ENCODE measurements at regions not wholly inside any gene's neighbourhood (a gene's known extent, or its start where the extent isn't known, plus 50 kb on each side); places are given as distances from the start of the nearest gene placed in this dataset.
"Not testable (repeated sequence)": the region's sequence is repeated elsewhere in the genome, so short reads cannot be mapped to it uniquely, and the experiment has no call there.

- Histone ChIP-seq H3K27me3 (ENCODE audit: low read length) (no peaks in the 10 kb centered on the region), H3K4me2 (ENCODE audit: low read depth, low read length, poor library complexity, severe bottlenecking) (no peak overlapping the region), H3K9me3 (ENCODE audit: low read length) (no peaks in the 10 kb centered on the region)
These were observed 167.4 kb downstream of the FZD1 start for GRCh38 chr7:91431601-91432000.

DNA sequence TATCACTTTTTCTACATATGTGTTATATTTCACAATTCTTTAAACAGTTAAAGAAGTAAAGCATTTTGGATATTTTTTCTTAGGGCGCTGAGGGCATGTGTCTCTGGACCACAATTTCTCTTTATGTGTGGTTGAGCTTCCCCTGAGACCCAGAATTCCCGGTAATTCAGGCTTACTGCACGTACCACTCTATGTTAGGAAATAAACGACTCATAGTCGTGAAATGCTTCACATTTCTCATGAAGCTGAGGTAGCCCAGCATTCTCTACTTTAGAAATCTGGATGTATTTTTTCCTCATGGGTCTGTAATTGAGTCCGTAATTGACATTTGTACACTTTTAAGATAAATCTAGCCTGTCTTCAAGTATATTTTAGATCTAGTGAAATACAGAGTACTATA is 170.6 kb downstream of the FZD1 start:
- no peaks in the 10 kb centered on the region for H4K20me1 ChIP-seq (ENCODE audit: insufficient read depth, low read depth, low read length)
- no peaks in the 10 kb centered on the region for H3K9me2 ChIP-seq (replicated peaks; ENCODE audit: insufficient read depth, low read length)
- no peak overlapping the region for H3K4me2 ChIP-seq (ENCODE audit: low read depth, low read length, poor library complexity, severe bottlenecking)
- H2AFZ ChIP-seq (ENCODE audit: low read length), result 0 out of 2 replicates have a peak overlapping the region, but pooled peaks have one; percentile 30
- no peaks in the 10 kb centered on the region for H3K9me3 ChIP-seq (ENCODE audit: low read length)
- no peak overlapping the region for H3K4me3 ChIP-seq (ENCODE audit: low read length)
- no peak overlapping the region for H3K9ac ChIP-seq (ENCODE audit: low read length)
- no peak for DNase-seq
- no peaks in the 10 kb centered on the region for H3K36me3 ChIP-seq (ENCODE audit: insufficient read depth, low read length)
- peaks cover 4% of the 10 kb centered on the region; the same call in 1 of the 2 replicates for H3K4me1 ChIP-seq (ENCODE audit: low read length)
- H3K27me3 ChIP-seq (ENCODE audit: low read length), result no peaks in the 10 kb centered on the region
- no peaks in the 10 kb centered on the region for H3K79me2 ChIP-seq (ENCODE audit: low read length)
- H3K27ac ChIP-seq (ENCODE audit: low read length), result no peak overlapping the region

More at GRCh38 chr7:91431601-91432000, 167.4 kb downstream of the FZD1 start:
- Histone ChIP-seq H3K36me3 (ENCODE audit: insufficient read depth, low read length) (no peaks in the 10 kb centered on the region), H2AFZ (ENCODE audit: low read length) (no peak overlapping the region), H3K9ac (ENCODE audit: low read length) (no peak overlapping the region), H4K20me1 (ENCODE audit: insufficient read depth, low read depth, low read length) (no peaks in the 10 kb centered on the region), H3K79me2 (ENCODE audit: low read length) (no peaks in the 10 kb centered on the region), H3K4me1 (ENCODE audit: low read length) (peaks cover 4% of the 10 kb centered on the region; the same call in 1 of the 2 replicates), H3K27ac (ENCODE audit: low read length) (no peak overlapping the region), H3K9me2 (replicated peaks; ENCODE audit: insufficient read depth, low read length) (no peaks in the 10 kb centered on the region), H3K4me3 (ENCODE audit: low read length) (no peak overlapping the region)
- no peak for DNase-seq

- Histone ChIP-seq H3K9me3 (ENCODE audit: low read length) (no peaks in the 10 kb centered on the region), H4K20me1 (ENCODE audit: insufficient read depth, low read depth, low read length) (no peaks in the 10 kb centered on the region), H3K9ac (ENCODE audit: low read length) (no peak overlapping the region), H3K9me2 (replicated peaks; ENCODE audit: insufficient read depth, low read length) (no peaks in the 10 kb centered on the region), H3K79me2 (ENCODE audit: low read length) (no peaks in the 10 kb centered on the region), H3K36me3 (ENCODE audit: insufficient read depth, low read length) (no peaks in the 10 kb centered on the region), H2AFZ (ENCODE audit: low read length) (no peak overlapping the region), H3K27me3 (ENCODE audit: low read length) (no peaks in the 10 kb centered on the region), H3K27ac (ENCODE audit: low read length) (no peak overlapping the region), H3K4me1 (ENCODE audit: low read length) (peaks cover 4% of the 10 kb centered on the region; the same call in 1 of the 2 replicates), H3K4me3 (ENCODE audit: low read length) (no peak overlapping the region), H3K4me2 (ENCODE audit: low read depth, low read length, poor library complexity, severe bottlenecking) (no peak overlapping the region)
- no peak for DNase-seq
These were observed 171.3 kb downstream of the FZD1 start for GRCh38 chr7:91435381-91436059.

DNA sequence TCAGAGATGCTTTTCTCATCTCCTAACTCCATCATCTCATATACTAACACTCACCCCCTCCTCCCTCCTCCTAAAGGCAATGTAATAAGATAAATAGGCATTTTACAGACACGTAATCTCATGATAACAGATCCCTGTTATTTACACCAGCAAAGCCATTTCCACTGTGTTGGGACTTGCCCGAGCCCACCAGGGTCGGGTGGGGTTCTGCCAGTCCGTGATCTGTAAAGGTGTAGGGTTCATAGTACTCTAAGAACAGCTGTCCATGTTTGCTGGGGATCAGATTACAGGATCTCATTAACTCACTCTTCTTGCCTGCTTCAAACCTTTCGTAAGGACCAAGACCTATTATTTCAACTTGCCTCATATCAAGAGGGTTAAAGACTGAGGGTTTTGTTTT is 172.4 kb downstream of the FZD1 start:
- Histone ChIP-seq H3K27me3 (ENCODE audit: low read length) (no peaks in the 10 kb centered on the region), H3K79me2 (ENCODE audit: low read length) (no peaks in the 10 kb centered on the region), H3K4me1 (ENCODE audit: low read length) (peaks cover 4% of the 10 kb centered on the region; the same call in 1 of the 2 replicates), H3K27ac (ENCODE audit: low read length) (no peak overlapping the region), H2AFZ (ENCODE audit: low read length) (no peak overlapping the region), H3K9ac (ENCODE audit: low read length) (no peak overlapping the region), H4K20me1 (ENCODE audit: insufficient read depth, low read depth, low read length) (no peaks in the 10 kb centered on the region), H3K4me2 (ENCODE audit: low read depth, low read length, poor library complexity, severe bottlenecking) (peak overlapping the region; percentile 9), H3K9me3 (ENCODE audit: low read length) (no peaks in the 10 kb centered on the region), H3K9me2 (replicated peaks; ENCODE audit: insufficient read depth, low read length) (no peaks in the 10 kb centered on the region), H3K36me3 (ENCODE audit: insufficient read depth, low read length) (no peaks in the 10 kb centered on the region), H3K4me3 (ENCODE audit: low read length) (no peak overlapping the region)
- DNase-seq, result no peak

GRCh38 chr7:91440198-91440597 is 176.0 kb downstream of the FZD1 start:
- H3K9me2 ChIP-seq (replicated peaks; ENCODE audit: insufficient read depth, low read length); H3K4me3 ChIP-seq (ENCODE audit: low read length); H3K9me3 ChIP-seq (ENCODE audit: low read length); H3K36me3 ChIP-seq (ENCODE audit: insufficient read depth, low read length); H3K4me1 ChIP-seq (ENCODE audit: low read length); DNase-seq; H4K20me1 ChIP-seq (ENCODE audit: insufficient read depth, low read depth, low read length); H3K27me3 ChIP-seq (ENCODE audit: low read length); H3K9ac ChIP-seq (ENCODE audit: low read length); H3K79me2 ChIP-seq (ENCODE audit: low read length); H3K4me2 ChIP-seq (ENCODE audit: low read depth, low read length, poor library complexity, severe bottlenecking); H3K27ac ChIP-seq (ENCODE audit: low read length); H2AFZ ChIP-seq (ENCODE audit: low read length): not testable (repeated sequence)

- DNase-seq, result no peak
- H3K9ac ChIP-seq (ENCODE audit: low read length), result no peak overlapping the region
- H4K20me1 ChIP-seq (ENCODE audit: insufficient read depth, low read depth, low read length), result no peaks in the 10 kb centered on the region
- H3K27me3 ChIP-seq (ENCODE audit: low read length), result no peaks in the 10 kb centered on the region
- no peaks in the 10 kb centered on the region for H3K9me3 ChIP-seq (ENCODE audit: low read length)
- no peak overlapping the region for H2AFZ ChIP-seq (ENCODE audit: low read length)
- H3K4me3 ChIP-seq (ENCODE audit: low read length), result no peak overlapping the region
- H3K9me2 ChIP-seq (replicated peaks; ENCODE audit: insufficient read depth, low read length), result no peaks in the 10 kb centered on the region
- H3K4me1 ChIP-seq (ENCODE audit: low read length), result no peaks in the 10 kb centered on the region
- no peak overlapping the region for H3K4me2 ChIP-seq (ENCODE audit: low read depth, low read length, poor library complexity, severe bottlenecking)
- H3K36me3 ChIP-seq (ENCODE audit: insufficient read depth, low read length), result peaks cover 3% of the 10 kb centered on the region; the same call in 1 of the 2 replicates
- H3K27ac ChIP-seq (ENCODE audit: low read length), result no peak overlapping the region
- no peaks in the 10 kb centered on the region for H3K79me2 ChIP-seq (ENCODE audit: low read length)
These were observed 179.6 kb downstream of the FZD1 start for GRCh38 chr7:91443862-91444261.

DNA sequence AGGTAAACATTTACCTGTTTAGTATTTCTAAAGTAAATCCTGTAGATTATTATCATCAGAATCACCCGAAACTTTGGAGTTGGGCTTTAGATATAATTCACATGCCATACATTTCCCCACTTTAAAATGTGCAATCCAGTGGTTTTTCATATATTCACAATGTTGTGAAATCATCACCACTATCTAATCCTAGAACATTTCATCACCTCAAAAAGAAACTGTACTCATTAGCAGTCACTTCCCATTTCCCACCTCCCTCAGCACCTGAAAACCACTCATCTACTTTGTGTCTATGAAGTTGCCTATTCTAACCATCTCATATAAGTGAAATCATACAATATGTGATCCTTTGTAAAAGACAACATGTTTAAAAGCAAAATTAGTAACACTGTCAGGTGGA is 182.6 kb downstream of the FZD1 start:
- no peaks in the 10 kb centered on the region for H3K79me2 ChIP-seq (ENCODE audit: low read length)
- no peak overlapping the region for H2AFZ ChIP-seq (ENCODE audit: low read length)

GRCh38 chr7:91455411-91455810 is 191.2 kb downstream of the FZD1 start:
- Histone ChIP-seq H3K79me2 (ENCODE audit: low read length) (no peaks in the 10 kb centered on the region), H3K4me1 (ENCODE audit: low read length) (no peaks in the 10 kb centered on the region), H3K4me2 (ENCODE audit: low read depth, low read length, poor library complexity, severe bottlenecking) (no peak overlapping the region), H3K9me2 (replicated peaks; ENCODE audit: insufficient read depth, low read length) (no peaks in the 10 kb centered on the region), H3K27ac (ENCODE audit: low read length) (no peak overlapping the region), H3K36me3 (ENCODE audit: insufficient read depth, low read length) (no peaks in the 10 kb centered on the region), H3K9me3 (ENCODE audit: low read length) (peaks cover 15% of the 10 kb centered on the region; the same call in 1 of the 2 replicates), H4K20me1 (ENCODE audit: insufficient read depth, low read depth, low read length) (no peaks in the 10 kb centered on the region), H3K9ac (ENCODE audit: low read length) (no peak overlapping the region), H2AFZ (ENCODE audit: low read length) (no peak overlapping the region), H3K27me3 (ENCODE audit: low read length) (no peaks in the 10 kb centered on the region), H3K4me3 (ENCODE audit: low read length) (no peak overlapping the region)
- DNase-seq, result no peak

More for the DNA sequence above, 182.6 kb downstream of the FZD1 start:
- Histone ChIP-seq H3K9ac (ENCODE audit: low read length) (no peak overlapping the region), H3K4me1 (ENCODE audit: low read length) (no peaks in the 10 kb centered on the region), H3K36me3 (ENCODE audit: insufficient read depth, low read length) (peaks cover 3% of the 10 kb centered on the region; the same call in 1 of the 2 replicates), H3K9me2 (replicated peaks; ENCODE audit: insufficient read depth, low read length) (no peaks in the 10 kb centered on the region), H3K27me3 (ENCODE audit: low read length) (no peaks in the 10 kb centered on the region), H4K20me1 (ENCODE audit: insufficient read depth, low read depth, low read length) (no peaks in the 10 kb centered on the region), H3K4me2 (ENCODE audit: low read depth, low read length, poor library complexity, severe bottlenecking) (no peak overlapping the region), H3K9me3 (ENCODE audit: low read length) (no peaks in the 10 kb centered on the region), H3K4me3 (ENCODE audit: low read length) (no peak overlapping the region), H3K27ac (ENCODE audit: low read length) (no peak overlapping the region)
- DNase-seq, result no peak
